Endothelial cell of umbilical vein (primary cell): ENCODE measurements at regions not wholly inside any gene's neighbourhood (a gene's known extent, or its start where the extent isn't known, plus 50 kb on each side); places are given as distances from the start of the nearest gene placed in this dataset.

Experiments used
- BruUV-seq: library from RNA; stranded (reverse); fragments of 400-500 nt; replicated peaks from 2 replicates; lab custom pipeline; 2021; lab: Mats Ljungman, UMichigan
- CTCF ChIA-PET: fragments of 300-600, 350-600 bp; sonication (Branson Sonifier 250); formaldehyde crosslinking; loops from one replicate; lab custom pipeline; 2021; ENCODE audit warnings: antibody characterized with exemption, inconsistent platforms; lab: Charles Lee
- POLR2A ChIA-PET: fragments of 300-600, 350-600 bp; sonication (Branson Sonifier 250); formaldehyde crosslinking; loops from one replicate; lab custom pipeline; 2021; ENCODE audit warnings: antibody characterized with exemption, inconsistent platforms; lab: Charles Lee
- DNase-seq: peaks from one replicate; pipeline ENCODE4 v3.0.0-alpha.2; 2011; ENCODE audit warnings: low read depth, low spot score
- FAIRE-seq: peaks from 2 replicates; lab custom pipeline; 2011; peaks lifted over from hg19 to GRCh38; lab: Jason Lieb, UNC
- H2AFZ ChIP-seq: 2 replicates; pipeline ENCODE4 v1.6.0; 2012; ENCODE audit warnings: low read depth, low read length, control low read depth, inconsistent platforms
- H3K27ac ChIP-seq: 2 replicates; pipeline ENCODE4 v1.5.1; 2011; ENCODE audit warnings: low read depth, mild to moderate bottlenecking, control low read depth, low read length, moderate library complexity; ENCODE audit not compliant: insufficient read depth
- H3K27me3 ChIP-seq, 2 experiments: 2 replicates each; pipeline versions ENCODE4 v1.6.0 to v1.6.1; 2011; ENCODE audit warnings: low read length in 2 of 2, mixed read lengths in 1 of 2; ENCODE audit not compliant: control insufficient read depth in 2 of 2, insufficient read depth in 2 of 2
- H3K36me3 ChIP-seq, 2 experiments: 2 replicates in 1 of 2; 3 replicates in 1 of 2; pipeline ENCODE4 v1.5.1; 2011; ENCODE audit warnings: low read length in 2 of 2, mild to moderate bottlenecking in 1 of 2, moderate library complexity in 1 of 2; ENCODE audit not compliant: control insufficient read depth in 2 of 2, insufficient read depth in 2 of 2; ENCODE audit errors: extremely low read depth in 1 of 2
- H3K4me1 ChIP-seq: 3 replicates; pipeline ENCODE4 v1.5.1; 2011; ENCODE audit warnings: mild to moderate bottlenecking, low read length; ENCODE audit not compliant: control insufficient read depth, insufficient read depth; ENCODE audit errors: extremely low read depth
- H3K4me2 ChIP-seq: 2 replicates; pipeline ENCODE4 v1.6.1; 2011; ENCODE audit warnings: low read length, control low read depth, mixed read lengths; ENCODE audit not compliant: insufficient read depth
- H3K4me3 ChIP-seq, 3 experiments: fragments of 200-600 bp in 1 of 3; sonication (generic), shearing (Covaris generic) in 1 of 3; replicated peaks in 1 of 3; 2 replicates each; pipeline ENCODE4 v1.5.1; 2011 to 2016; ENCODE audit warnings: control low read depth in 3 of 3, low read length in 3 of 3, mild to moderate bottlenecking in 2 of 3, inconsistent platforms in 1 of 3, low read depth in 1 of 3, moderate library complexity in 1 of 3; ENCODE audit not compliant: insufficient read depth in 1 of 3
- H3K79me2 ChIP-seq: 2 replicates; pipeline ENCODE4 v1.6.0; 2012; ENCODE audit warnings: low read length, inconsistent platforms; ENCODE audit not compliant: control insufficient read depth, insufficient read depth
- H3K9ac ChIP-seq: replicated peaks from 2 replicates; pipeline ENCODE3; 2011; ENCODE audit warnings: low read length, control low read depth; ENCODE audit not compliant: insufficient read depth; ENCODE audit errors: extremely low read depth
- H3K9me1 ChIP-seq: replicated peaks from 3 replicates; pipeline ENCODE4 v1.6.0; 2011; ENCODE audit warnings: mild to moderate bottlenecking, low read length; ENCODE audit not compliant: control insufficient read depth, insufficient read depth; ENCODE audit errors: extremely low read depth
- H3K9me3 ChIP-seq: replicated peaks from 2 replicates; pipeline ENCODE4 v1.5.1; 2012; ENCODE audit warnings: low read length, inconsistent platforms; ENCODE audit not compliant: control insufficient read depth, insufficient read depth
- H4K20me1 ChIP-seq: replicated peaks from 2 replicates; pipeline ENCODE3; 2011; ENCODE audit warnings: mild to moderate bottlenecking, low read length; ENCODE audit not compliant: control insufficient read depth, insufficient read depth; ENCODE audit errors: extremely low read depth
- EZH2 ChIP-seq: IDR thresholded peaks from 2 replicates; pipeline ENCODE4 v1.6.1; 2012; ENCODE audit warnings: borderline replicate concordance, low read depth, mild to moderate bottlenecking, moderate library complexity, low read length, inconsistent platforms; ENCODE audit not compliant: severe bottlenecking
- FOS ChIP-seq: IDR thresholded peaks from 2 replicates; pipeline ENCODE4 v1.6.1; 2011; ENCODE audit warnings: mild to moderate bottlenecking, low read length, moderate library complexity, borderline replicate concordance; ENCODE audit not compliant: insufficient read depth
- GATA2 ChIP-seq: IDR thresholded peaks from 2 replicates; pipeline ENCODE4 v1.7.0; 2011; ENCODE audit warnings: low read depth, mild to moderate bottlenecking, moderate library complexity, mixed read lengths, low read length; ENCODE audit not compliant: insufficient read length, insufficient read depth
- JUN ChIP-seq: IDR thresholded peaks from 2 replicates; pipeline ENCODE4 v1.6.1; 2011; ENCODE audit warnings: borderline replicate concordance, low read depth; ENCODE audit not compliant: insufficient read length, insufficient read depth
- MYC ChIP-seq: IDR thresholded peaks from one replicate; pipeline ENCODE4 v1.6.1; 2011; ENCODE audit warnings: mild to moderate bottlenecking, low read depth, low read length
- POLR2A ChIP-seq: IDR thresholded peaks from 2 replicates; pipeline ENCODE4 v1.6.1; 2012; ENCODE audit warnings: low read depth, mild to moderate bottlenecking, control low read depth, low read length
- POLR2AphosphoS5 ChIP-seq: IDR thresholded peaks from 2 replicates; pipeline ENCODE4 v1.6.1; 2012; ENCODE audit warnings: low read depth, mild to moderate bottlenecking, control low read depth, low read length, moderate library complexity; ENCODE audit not compliant: insufficient read depth
- dilution Hi-C: fragments of 300-500 bp; cut with MboI; formaldehyde crosslinking; loops from one replicate; pipeline ENCODE4 v1.15.0; 2019; ENCODE audit warnings: low sequenced_read_pairs; ENCODE audit not compliant: extremely low pct_ligation_motif_present
- intact Hi-C: fragments of 100-400 bp; cut with micrococcal nuclease; formaldehyde crosslinking; loops from one replicate; pipeline ENCODE4 v1.10.0; 2022
- TF ChIP-seq, protein P1 (sequence below), 2 donors: IDR thresholded peaks; 1 replicate in 1 of 2; 2 replicates in 1 of 2; pipeline ENCODE4 v1.5.1; 2011; ENCODE audit warnings: low read length in 2 of 2, mild to moderate bottlenecking in 2 of 2, moderate library complexity in 2 of 2, control low read depth in 1 of 2, inconsistent platforms in 1 of 2, low read depth in 1 of 2; ENCODE audit not compliant: insufficient read depth in 1 of 2; ENCODE audit errors: extremely low read depth in 1 of 2
- TF ChIP-seq, protein P2 (sequence below): IDR thresholded peaks from 2 replicates; pipeline ENCODE4 v1.6.1; 2011; ENCODE audit not compliant: insufficient read depth, insufficient read length

DNA sequence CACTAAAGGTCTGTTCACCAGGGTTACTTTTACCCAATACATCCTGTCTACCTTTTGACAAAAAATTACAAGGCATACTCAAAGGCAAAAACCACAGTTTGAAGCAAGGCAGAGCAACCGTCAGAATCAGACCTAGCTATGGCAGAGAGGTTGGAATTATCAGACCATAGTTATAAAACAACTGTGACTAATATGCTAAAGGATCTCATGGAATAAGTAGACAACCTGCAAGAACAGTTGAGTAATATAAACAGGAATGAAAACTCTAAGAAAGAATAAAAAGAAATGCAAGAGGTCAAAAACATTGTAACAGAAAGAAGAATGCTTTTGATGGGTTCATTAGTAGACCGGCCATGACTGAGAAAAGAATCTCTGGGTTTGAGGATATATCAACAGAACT, 318.8 kb upstream of the KCNH7 start:
- no peak for TF ChIP-seq EZH2
- TF ChIP-seq, protein P1, sequence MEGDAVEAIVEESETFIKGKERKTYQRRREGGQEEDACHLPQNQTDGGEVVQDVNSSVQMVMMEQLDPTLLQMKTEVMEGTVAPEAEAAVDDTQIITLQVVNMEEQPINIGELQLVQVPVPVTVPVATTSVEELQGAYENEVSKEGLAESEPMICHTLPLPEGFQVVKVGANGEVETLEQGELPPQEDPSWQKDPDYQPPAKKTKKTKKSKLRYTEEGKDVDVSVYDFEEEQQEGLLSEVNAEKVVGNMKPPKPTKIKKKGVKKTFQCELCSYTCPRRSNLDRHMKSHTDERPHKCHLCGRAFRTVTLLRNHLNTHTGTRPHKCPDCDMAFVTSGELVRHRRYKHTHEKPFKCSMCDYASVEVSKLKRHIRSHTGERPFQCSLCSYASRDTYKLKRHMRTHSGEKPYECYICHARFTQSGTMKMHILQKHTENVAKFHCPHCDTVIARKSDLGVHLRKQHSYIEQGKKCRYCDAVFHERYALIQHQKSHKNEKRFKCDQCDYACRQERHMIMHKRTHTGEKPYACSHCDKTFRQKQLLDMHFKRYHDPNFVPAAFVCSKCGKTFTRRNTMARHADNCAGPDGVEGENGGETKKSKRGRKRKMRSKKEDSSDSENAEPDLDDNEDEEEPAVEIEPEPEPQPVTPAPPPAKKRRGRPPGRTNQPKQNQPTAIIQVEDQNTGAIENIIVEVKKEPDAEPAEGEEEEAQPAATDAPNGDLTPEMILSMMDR (IDR thresholded peaks at IDR 0.05; ENCODE audit: extremely low read depth in 1 of 2, insufficient read depth in 1 of 2, low read depth in 1 of 2, low read length in 2 of 2), result no peak
- no peak for TF ChIP-seq POLR2A
- TF ChIP-seq MYC, result no peak
- TF ChIP-seq, protein P2, sequence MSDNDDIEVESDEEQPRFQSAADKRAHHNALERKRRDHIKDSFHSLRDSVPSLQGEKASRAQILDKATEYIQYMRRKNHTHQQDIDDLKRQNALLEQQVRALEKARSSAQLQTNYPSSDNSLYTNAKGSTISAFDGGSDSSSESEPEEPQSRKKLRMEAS, result no peak
- TF ChIP-seq GATA2, result no peak
- TF ChIP-seq POLR2AphosphoS5, result no peak
- no peak for TF ChIP-seq JUN
- no peak for TF ChIP-seq FOS
- Histone ChIP-seq H3K9me1 (no peaks in the 10 kb centered on the region), H3K4me3 (no peak overlapping the region), H3K9me3 (no peaks in the 10 kb centered on the region), H3K27ac (no peak overlapping the region), H2AFZ (peak overlapping the region; percentile 73), H4K20me1 (no peaks in the 10 kb centered on the region), H3K4me2 (peak overlapping the region; percentile 34), H3K4me1 (peaks cover 25% of the 10 kb centered on the region), H3K27me3 (no peaks in the 10 kb centered on the region), H3K79me2 (no peaks in the 10 kb centered on the region), H3K9ac (no peak overlapping the region), H3K36me3 (no peaks in the 10 kb centered on the region)
- BruUV-seq, result no TSS peak
- intact Hi-C loops (loop anchor here (5.0 kb wide), 3 partner anchors 1230 to 1560 kb away; no protein-coding TSS in a partner anchor), dilution Hi-C loops (no loop called here)
- FAIRE-seq (no peak), DNase-seq (no peak)
- ChIA-PET CTCF (interaction anchor here (1.0 to 6.2 kb wide), 17 partner anchors 10 to 1684 kb away, joined by 4 to 43 read pairs (median 7); partner anchors contain the start of gene COBLL1), POLR2A (no interaction called here)
